ENCODE measurements at regions not wholly inside any gene's neighbourhood (a gene's known extent, or its start where the extent isn't known, plus 50 kb on each side); places are given as distances from the start of the nearest gene placed in this dataset.

- H4K91ac ChIP-seq (replicated peaks; ENCODE audit: insufficient read length, low read length): no peak overlapping the region
- CTCF ChIA-PET (ENCODE audit: partially characterized antibody): interaction anchor here (0.9 to 3.2 kb wide), 2 partner anchors 11 to 144 kb away, joined by 3 to 12 read pairs; no protein-coding TSS in a partner anchor
- TF ChIP-seq CHD1 (IDR thresholded peaks at IDR 0.05; ENCODE audit: low read depth, low read length) (no peak), EZH2 (IDR thresholded peaks at IDR 0.05; ENCODE audit: low read depth, low read length, severe bottlenecking) (no peak), TCF12 (IDR thresholded peaks at IDR 0.05; ENCODE audit: low read depth, low read length) (no peak), CEBPB (IDR thresholded peaks at IDR 0.05; ENCODE audit: low read depth, low read length) (no peak), ATF2 (IDR thresholded peaks at IDR 0.05; ENCODE audit: low read length) (no peak), RBBP5 (IDR thresholded peaks at IDR 0.05; ENCODE audit: borderline replicate concordance, low read depth, low read length) (no peak)
Measured at GRCh38 chr2:59015027-59015426, 773.9 kb upstream of the FANCL start.

More at GRCh38 chr2:59015027-59015426, 773.9 kb upstream of the FANCL start:
- H3K23ac ChIP-seq (ENCODE audit: insufficient read length): no peak overlapping the region
- H3K27ac ChIP-seq (ENCODE audit: low read depth, low read length): no peak overlapping the region
- H3K23me2 ChIP-seq (ENCODE audit: low read depth, low read length): no peaks in the 10 kb centered on the region
- no peak overlapping the region for H3K14ac ChIP-seq (ENCODE audit: insufficient read length)
- no peak overlapping the region for H3K4me3 ChIP-seq (ENCODE audit: extremely low read depth in 1 of 4, insufficient read depth in 2 of 4, low read depth in 3 of 4, low read length in 4 of 4)
- no peak overlapping the region for H2BK5ac ChIP-seq (ENCODE audit: low read depth, low read length)
- no peak overlapping the region for H2BK20ac ChIP-seq (ENCODE audit: low read length)
- no peak overlapping the region for H3K4ac ChIP-seq (replicated peaks; ENCODE audit: insufficient read length, low read depth, low read length)
- WGBS, 2 experiments (ENCODE audit: extremely low coverage in 1 of 2, insufficient coverage in 1 of 2, insufficient read length in 1 of 2, insufficient replicate concordance in 2 of 2, low coverage in 1 of 2, low lambda C conversion rate in 2 of 2, missing lambda C conversion rate in 1 of 2): 90% methylated on average over 6 of the region's 6 CpGs; no CpG with 5 or more reads in 1 of the 2 experiments
- no peak for FAIRE-seq
- no peaks in the 10 kb centered on the region for H3K79me1 ChIP-seq (ENCODE audit: low read depth, low read length)
- H2BK12ac ChIP-seq (ENCODE audit: low read depth, low read length): no peak overlapping the region
- no peaks in the 10 kb centered on the region for H4K20me1 ChIP-seq (replicated peaks in 1 of 2; ENCODE audit: control insufficient read depth in 1 of 2, insufficient read depth in 2 of 2, low read length in 2 of 2)
- POLR2A ChIA-PET (ENCODE audit: partially characterized antibody): no interaction called here
- no peak overlapping the region for H3K9ac ChIP-seq (replicated peaks in 1 of 4; ENCODE audit: extremely low read depth in 1 of 4, low read depth in 3 of 4, low read length in 3 of 4)
- no peaks in the 10 kb centered on the region for H3K27me3 ChIP-seq (replicated peaks in 1 of 4; ENCODE audit: control insufficient read depth in 3 of 4, extremely low read depth in 1 of 4, insufficient read depth in 3 of 4, low read length in 3 of 4)
- H3K4me2 ChIP-seq (ENCODE audit: insufficient read depth in 1 of 2, low read depth in 2 of 2, low read length in 2 of 2): no peak overlapping the region
- H3K36me3 ChIP-seq (ENCODE audit: control insufficient read depth in 2 of 4, insufficient read depth in 4 of 4, low read length in 3 of 4): no peaks in the 10 kb centered on the region
- no peaks in the 10 kb centered on the region for H3K4me1 ChIP-seq (replicated peaks in 1 of 4; ENCODE audit: control insufficient read depth in 3 of 4, insufficient read depth in 4 of 4, low read length in 3 of 4)
- DNase-seq (ENCODE audit: low read depth in 1 of 2, low spot score in 2 of 2): no peak
- no peak overlapping the region for H2BK120ac ChIP-seq (replicated peaks; ENCODE audit: low read depth, low read length)
- no peak overlapping the region for H3K18ac ChIP-seq (ENCODE audit: extremely low read depth, low read length)
- H4K8ac ChIP-seq (ENCODE audit: extremely low read depth, insufficient read depth, low read length): no peak overlapping the region
- no peaks in the 10 kb centered on the region for H3K9me3 ChIP-seq (ENCODE audit: insufficient read depth in 2 of 2, low read depth in 1 of 2, low read length in 1 of 2)
- no peaks in the 10 kb centered on the region for H3K79me2 ChIP-seq (ENCODE audit: control insufficient read depth in 1 of 2, insufficient read depth in 2 of 2, low read length in 2 of 2)
- no peak overlapping the region for H4K5ac ChIP-seq (ENCODE audit: insufficient read length, low read depth, low read length)
- H3K56ac ChIP-seq (replicated peaks; ENCODE audit: insufficient read length, low read depth, low read length): no peak overlapping the region
- no peak overlapping the region for H2AFZ ChIP-seq (ENCODE audit: low read length)
- H2BK15ac ChIP-seq (ENCODE audit: low read length): no peak overlapping the region
- no peak overlapping the region for H2AK5ac ChIP-seq (ENCODE audit: low read depth, low read length)
